ENCODE measurements at regions not wholly inside any gene's neighbourhood (a gene's known extent, or its start where the extent isn't known, plus 50 kb on each side); places are given as distances from the start of the nearest gene placed in this dataset.

GRCh38 chr4:59936566-59936965, 1263.6 kb upstream of the ADGRL3 start:
- DNase-seq, result no peak

DNA sequence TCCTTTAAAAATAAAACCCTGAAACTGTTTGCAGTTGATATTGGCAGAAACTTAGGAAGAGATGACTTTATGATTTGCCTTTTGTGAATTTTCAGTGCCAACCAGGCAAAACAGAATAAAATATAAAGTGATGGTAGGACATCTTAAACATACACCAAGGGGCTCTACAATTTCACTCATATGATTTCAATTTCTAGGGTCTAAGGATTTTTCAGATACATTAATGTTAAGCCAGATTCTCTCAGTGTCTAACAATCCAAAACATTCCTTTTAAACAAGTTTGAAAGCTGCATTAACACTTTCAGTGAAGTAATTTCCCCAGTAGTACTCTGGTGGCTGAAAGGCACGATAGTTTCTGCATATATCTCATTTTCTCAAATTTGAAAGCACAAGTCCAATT, 1262.0 kb upstream of the ADGRL3 start:
- no peak for DNase-seq

GRCh38 chr4:59945277-59945676, 1254.8 kb upstream of the ADGRL3 start:
- DNase-seq, result no peak

GRCh38 chr4:59945716-59946115, 1254.4 kb upstream of the ADGRL3 start:
- no peak for DNase-seq

DNA sequence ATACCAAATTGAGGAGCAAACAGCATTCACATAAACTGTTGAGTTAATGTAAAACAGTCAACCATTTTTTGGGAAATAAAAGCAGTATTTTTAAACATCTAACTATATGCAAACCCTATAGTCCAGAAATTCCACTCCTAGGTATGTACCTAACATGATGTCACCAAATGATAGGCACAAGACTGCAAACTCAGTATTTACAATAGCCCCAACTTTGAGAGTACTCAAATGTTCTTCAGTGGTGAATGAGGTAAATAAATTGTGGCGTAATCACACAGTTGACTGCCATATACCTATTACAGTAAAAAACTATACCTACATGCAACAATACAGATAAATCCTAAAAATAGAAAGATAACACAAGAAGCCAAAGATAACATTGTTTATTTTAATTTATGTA, 1243.8 kb upstream of the ADGRL3 start:
- DNase-seq, result no peak

DNA sequence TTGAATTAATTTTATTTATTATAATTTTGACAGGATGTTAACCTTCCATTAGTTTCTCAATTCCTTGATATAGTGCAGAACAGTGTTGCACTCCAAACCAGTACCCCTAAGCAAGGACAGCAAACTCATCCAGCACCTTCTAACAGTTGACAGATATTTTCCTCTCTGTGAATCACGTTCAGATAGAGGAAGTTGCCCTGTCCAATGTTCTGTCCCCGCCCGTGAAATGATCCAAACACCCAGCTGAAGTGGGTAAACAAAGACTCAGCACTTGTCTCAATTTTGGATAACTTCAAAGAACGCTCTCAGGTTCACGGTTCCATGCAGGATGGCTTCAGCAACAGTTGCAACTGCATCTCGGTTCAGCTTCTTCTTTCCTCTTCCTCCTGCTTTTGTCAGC, 1240.0 kb upstream of the ADGRL3 start:
- DNase-seq, result no peak

- DNase-seq, result no peak
These were observed 1233.4 kb upstream of the ADGRL3 start for GRCh38 chr4:59966758-59967157.

- DNase-seq, result no peak
These were observed 1231.3 kb upstream of the ADGRL3 start for GRCh38 chr4:59968796-59969195.

GRCh38 chr4:59969909-59970308, 1230.2 kb upstream of the ADGRL3 start:
- DNase-seq, result no peak

DNA sequence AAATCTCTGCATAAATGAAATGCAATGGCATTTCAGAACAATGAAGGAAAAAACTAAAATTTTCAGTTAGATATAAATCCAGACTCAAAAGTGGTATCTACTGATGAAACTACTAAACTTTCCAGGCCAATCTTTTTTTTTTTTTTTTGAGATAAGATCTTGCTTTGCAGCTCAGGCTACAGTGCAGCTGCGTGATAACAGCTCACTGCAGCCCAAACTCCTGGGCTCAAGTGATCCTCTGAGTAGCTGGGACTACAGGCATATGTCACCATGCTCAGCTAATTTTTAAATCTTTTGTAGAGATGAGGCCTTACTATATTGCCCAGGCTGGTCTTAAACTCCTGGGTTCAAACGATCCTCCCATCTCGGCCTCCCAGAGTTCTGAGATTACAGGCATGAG, 1228.2 kb upstream of the ADGRL3 start:
- DNase-seq, result no peak

- no peak for DNase-seq
These were observed 1226.6 kb upstream of the ADGRL3 start for GRCh38 chr4:59973492-59973891.

- DNase-seq, result no peak
These were observed 1221.1 kb upstream of the ADGRL3 start for GRCh38 chr4:59979061-59979460.

- DNase-seq, result no peak
These were observed 1216.3 kb upstream of the ADGRL3 start for GRCh38 chr4:59983852-59984251.

DNA sequence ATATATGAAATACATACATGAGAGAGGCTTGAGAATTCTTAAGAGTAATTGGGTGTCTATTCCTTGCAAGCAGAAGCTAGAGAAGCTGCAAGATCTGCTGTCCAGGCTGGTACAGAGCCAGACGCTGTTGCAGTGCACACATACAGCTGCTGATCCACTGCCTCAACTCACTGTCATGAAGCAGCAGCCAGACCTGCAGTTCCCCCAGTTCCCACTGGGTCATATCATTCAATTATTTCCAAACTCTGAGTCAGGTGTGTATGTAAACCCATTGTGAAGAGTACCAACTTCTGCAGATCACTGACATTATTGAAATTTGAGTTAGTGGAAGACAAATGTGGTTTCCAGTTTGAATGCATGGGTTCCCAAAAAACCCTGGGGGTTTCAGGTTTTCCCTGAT, 1212.8 kb upstream of the ADGRL3 start:
- DNase-seq, result no peak

DNA sequence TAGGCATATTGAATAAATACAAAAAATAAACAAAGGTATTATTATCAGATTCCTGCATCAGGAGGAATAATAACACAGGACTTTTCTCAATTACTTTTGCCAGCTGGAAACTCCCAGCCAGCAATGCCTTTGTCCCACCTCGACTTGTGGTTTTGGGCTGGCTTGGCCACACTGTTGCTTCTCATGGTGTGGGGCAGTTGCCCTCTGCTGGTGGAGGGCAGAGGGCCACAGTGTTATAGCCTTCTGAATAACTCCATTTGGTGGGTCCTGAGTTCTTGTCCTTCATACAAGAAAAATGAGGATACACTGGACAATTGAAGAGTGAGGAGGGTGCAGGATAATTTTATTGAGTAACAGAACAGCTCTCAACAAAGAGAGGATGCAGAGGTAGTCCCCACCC, 1206.0 kb upstream of the ADGRL3 start:
- no peak for DNase-seq

GRCh38 chr4:60002603-60003337, 1197.4 kb upstream of the ADGRL3 start:
- no peak for DNase-seq

GRCh38 chr4:60013464-60014184, 1186.5 kb upstream of the ADGRL3 start:
- no peak for DNase-seq

- no peak for DNase-seq
These were observed 1183.2 kb upstream of the ADGRL3 start for GRCh38 chr4:60016971-60017370.

- no peak for DNase-seq
These were observed 1180.9 kb upstream of the ADGRL3 start for GRCh38 chr4:60019180-60019579.

GRCh38 chr4:60019946-60020345, 1180.2 kb upstream of the ADGRL3 start:
- no peak for DNase-seq

DNA sequence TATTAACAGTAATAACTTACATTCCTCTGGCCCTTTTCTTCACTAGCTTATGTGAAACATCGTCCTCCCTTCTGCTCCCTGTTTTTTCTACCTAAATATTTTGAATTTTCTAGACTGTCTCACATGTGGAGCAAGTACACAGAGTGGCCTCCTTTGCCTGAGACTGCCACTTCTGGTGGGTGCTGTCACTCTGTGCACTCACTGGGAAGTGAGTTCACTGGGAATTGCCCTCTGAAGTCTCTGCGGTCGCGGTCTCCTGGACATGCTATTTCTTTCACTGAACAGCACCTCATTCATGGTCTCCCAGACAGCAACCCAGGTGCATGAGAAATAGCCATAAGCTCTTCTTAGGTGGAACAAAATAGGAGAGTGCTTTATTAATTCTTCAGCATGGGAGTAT, 1179.7 kb upstream of the ADGRL3 start:
- DNase-seq, result no peak

DNA sequence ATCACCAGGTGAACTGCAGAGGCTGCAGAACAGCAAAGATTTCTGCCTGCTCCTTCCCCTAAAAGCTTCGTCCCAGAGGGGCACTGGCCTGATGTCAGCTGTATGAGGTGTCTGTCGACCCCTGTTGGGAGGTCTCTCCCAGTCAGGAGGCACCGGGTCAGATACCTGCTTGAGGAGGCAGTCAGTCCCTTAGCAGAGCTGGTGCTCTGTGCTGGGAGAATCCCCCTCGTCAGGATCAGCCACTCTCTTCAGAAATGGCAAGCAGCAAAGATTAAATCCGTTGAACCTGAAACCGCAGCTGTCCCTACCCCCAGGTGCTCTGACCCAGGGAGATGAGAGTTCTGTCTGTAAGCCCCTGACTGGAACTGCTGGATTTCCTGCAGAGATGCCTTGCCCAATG, 1166.3 kb upstream of the ADGRL3 start:
- no peak for DNase-seq

DNA sequence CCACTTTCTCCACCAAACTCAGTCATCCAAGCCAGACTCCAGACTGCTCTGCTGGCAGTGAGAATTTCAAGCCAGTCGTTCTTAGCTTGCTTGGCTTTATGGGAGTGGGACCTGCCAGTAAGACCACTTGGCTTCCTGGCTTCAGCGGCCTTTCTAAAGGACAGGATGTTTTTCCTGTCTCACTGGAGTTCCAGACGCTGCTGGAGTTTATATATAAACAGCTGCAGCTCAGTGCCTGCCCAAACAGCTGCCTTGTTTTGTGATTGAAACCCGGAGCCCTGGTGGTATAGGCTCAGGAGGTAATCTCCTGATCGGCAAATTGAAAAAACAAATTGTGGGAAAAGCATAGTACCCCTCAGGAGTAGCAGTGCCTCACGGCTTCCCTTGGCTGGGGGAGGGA, 1165.8 kb upstream of the ADGRL3 start:
- DNase-seq, result no peak

DNA sequence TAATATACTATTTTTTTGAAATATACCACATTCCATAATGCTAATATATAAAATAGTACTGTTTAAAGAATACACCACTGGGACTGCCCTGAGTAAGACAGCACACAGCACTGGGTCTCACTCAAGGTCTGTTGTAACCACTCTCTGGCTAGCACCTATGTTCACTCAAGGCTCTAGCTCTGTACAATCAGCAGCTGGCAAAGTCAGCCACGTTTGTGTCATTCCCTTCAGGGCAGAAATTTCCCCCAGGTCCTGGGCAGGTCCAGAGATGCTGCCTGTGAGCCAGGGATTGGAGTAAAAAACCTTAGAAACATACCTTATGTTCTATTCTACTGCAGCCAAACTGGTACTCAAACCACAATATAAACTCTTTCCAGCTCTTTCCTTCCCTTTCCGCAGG, 1160.2 kb upstream of the ADGRL3 start:
- DNase-seq, result no peak

- no peak for DNase-seq
These were observed 1157.9 kb upstream of the ADGRL3 start for GRCh38 chr4:60042231-60042652.

Data from activated CD4-positive, alpha-beta T cell treated with anti-CD3 and anti-CD28 coated beads, Interleukin-2, Interleukin-6, amounts not matched to agents 100 ng/mL and 50 ng/mL, durations not matched to agents 16 hours and 8 hours (primary cell).